Neuronal stem cell (in vitro differentiated cells): ENCODE measurements at regions not wholly inside any gene's neighbourhood (a gene's known extent, or its start where the extent isn't known, plus 50 kb on each side); places are given as distances from the start of the nearest gene placed in this dataset.
A peak's percentile ranks its signal among the peaks of the same experiment; 100 is the strongest.

Experiments used
- DNase-seq: peaks from one replicate; pipeline ENCODE4 v3.0.0-alpha.2; 2013; ENCODE audit warnings: low spot score
- H2AFZ ChIP-seq: one replicate; pipeline ENCODE4 v1.6.1; 2013; ENCODE audit warnings: mild to moderate bottlenecking, low read length, inconsistent platforms
- H2AK5ac ChIP-seq: 2 replicates; pipeline ENCODE4 v1.6.1; 2013; ENCODE audit warnings: low read depth, mild to moderate bottlenecking, inconsistent platforms, low read length, moderate library complexity, mixed read lengths
- H2BK120ac ChIP-seq: 2 replicates; pipeline ENCODE4 v1.6.1; 2013; ENCODE audit warnings: low read depth, mild to moderate bottlenecking, inconsistent platforms, low read length, moderate library complexity, mixed read lengths
- H2BK12ac ChIP-seq: one replicate; pipeline ENCODE4 v1.6.1; 2013; ENCODE audit warnings: low read length, inconsistent platforms
- H2BK15ac ChIP-seq: 2 replicates; pipeline ENCODE4 v1.6.1; 2013; ENCODE audit warnings: mild to moderate bottlenecking, low read length, inconsistent platforms, mixed read lengths
- H2BK5ac ChIP-seq: one replicate; pipeline ENCODE4 v1.6.1; 2013; ENCODE audit warnings: inconsistent platforms, mild to moderate bottlenecking, low read length, moderate library complexity
- H3K14ac ChIP-seq: one replicate; pipeline ENCODE4 v1.6.1; 2013; ENCODE audit warnings: low read length, inconsistent platforms
- H3K18ac ChIP-seq: 2 replicates; pipeline ENCODE4 v1.6.1; 2013; ENCODE audit warnings: low read length, inconsistent platforms
- H3K23ac ChIP-seq: 2 replicates; pipeline ENCODE4 v1.6.1; 2013; ENCODE audit warnings: low read depth, mild to moderate bottlenecking, mixed read lengths, low read length, inconsistent platforms; ENCODE audit not compliant: poor library complexity
- H3K27ac ChIP-seq: replicated peaks from 3 replicates; pipeline ENCODE4 v1.5.1; 2013; ENCODE audit warnings: low read length, inconsistent platforms
- H3K27me3 ChIP-seq, 3 experiments: 2 replicates each; pipeline ENCODE4 v1.6.1; 2013; ENCODE audit warnings: low read length in 3 of 3, mild to moderate bottlenecking in 2 of 3, inconsistent platforms in 1 of 3, low read depth in 1 of 3, mixed read lengths in 1 of 3, moderate library complexity in 1 of 3; ENCODE audit not compliant: control insufficient read depth in 3 of 3, insufficient read depth in 3 of 3
- H3K36me3 ChIP-seq, 2 donors: replicated peaks in 1 of 2; 2 replicates each; pipeline ENCODE4 v1.6.1; 2013; ENCODE audit warnings: low read length in 2 of 2; ENCODE audit not compliant: control insufficient read depth in 2 of 2, insufficient read depth in 2 of 2
- H3K4ac ChIP-seq: 2 replicates; pipeline ENCODE4 v1.6.1; 2013; ENCODE audit warnings: inconsistent platforms, mild to moderate bottlenecking, low read length, moderate library complexity
- H3K4me1 ChIP-seq, 2 donors: 1 replicate in 1 of 2; 2 replicates in 1 of 2; pipeline ENCODE4 v1.6.1; 2013; ENCODE audit warnings: low read length in 2 of 2, low read depth in 1 of 2; ENCODE audit not compliant: control insufficient read depth in 2 of 2, insufficient read depth in 1 of 2
- H3K4me2 ChIP-seq: one replicate; pipeline ENCODE4 v1.6.1; 2013; ENCODE audit warnings: mild to moderate bottlenecking, low read length, inconsistent platforms; ENCODE audit not compliant: insufficient read depth, poor library complexity, severe bottlenecking
- H3K4me3 ChIP-seq, 2 donors: 2 replicates each; pipeline ENCODE4 v1.5.1; 2013; ENCODE audit warnings: low read length in 2 of 2, mild to moderate bottlenecking in 2 of 2, inconsistent platforms in 1 of 2, moderate library complexity in 1 of 2
- H3K79me1 ChIP-seq: one replicate; pipeline ENCODE4 v1.6.1; 2013; ENCODE audit warnings: low read depth, mild to moderate bottlenecking, inconsistent platforms, low read length, moderate library complexity
- H3K9ac ChIP-seq: one replicate; pipeline ENCODE4 v1.6.1; 2013; ENCODE audit warnings: mild to moderate bottlenecking, low read depth, low read length, inconsistent platforms; ENCODE audit not compliant: poor library complexity
- H3K9me3 ChIP-seq, 2 donors: replicated peaks in 1 of 2; 2 replicates each; pipeline versions ENCODE3 to v1.6.1; 2013; ENCODE audit warnings: low read length in 2 of 2, mild to moderate bottlenecking in 2 of 2, inconsistent platforms in 1 of 2, low read depth in 1 of 2, mixed read lengths in 1 of 2, moderate library complexity in 1 of 2; ENCODE audit not compliant: control insufficient read depth in 2 of 2, insufficient read depth in 1 of 2
- H4K8ac ChIP-seq: one replicate; pipeline ENCODE4 v1.6.1; 2013; ENCODE audit warnings: low read depth, mild to moderate bottlenecking, inconsistent platforms, low read length, moderate library complexity
- H4K91ac ChIP-seq: one replicate; pipeline ENCODE4 v1.6.1; 2013; ENCODE audit warnings: low read length, low read depth, mild to moderate bottlenecking, inconsistent platforms; ENCODE audit not compliant: poor library complexity
- WGBS, 2 donors: extraction: QIAGEN DNeasy Blood & Tissue Kit; methylation state at CpG; one replicate each; pipeline ENCODE4 v1.1.7; 2013; ENCODE audit warnings: missing lambda C conversion rate in 2 of 2, mixed read lengths in 1 of 2; ENCODE audit not compliant: insufficient read length in 2 of 2, insufficient replicate concordance in 1 of 2; ENCODE audit errors: extremely low coverage in 2 of 2; 5-methylcytosine and 5-hydroxymethylcytosine counted together

DNA sequence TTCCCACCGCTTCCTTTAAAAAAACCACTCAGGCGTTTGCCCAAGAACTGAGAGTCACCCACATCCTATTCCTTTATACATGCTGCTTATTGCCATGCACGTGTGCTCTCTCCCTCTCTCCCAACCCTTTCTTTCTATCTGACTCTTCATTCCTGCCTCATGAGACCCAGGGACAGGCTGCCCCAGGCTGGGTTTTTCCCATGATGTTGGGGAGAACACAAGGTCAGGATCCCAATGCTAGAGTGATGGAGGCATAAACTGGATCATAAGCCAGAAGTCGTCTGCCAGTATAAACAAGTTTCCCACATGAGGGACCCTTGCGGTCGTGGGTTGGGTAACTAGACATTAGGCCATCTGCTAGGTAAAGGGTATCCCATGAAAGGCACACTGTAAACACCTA lies 64.9 kb downstream of the CD2 start:
- DNase-seq: no peak
- H3K27me3 ChIP-seq: no peaks in the 10 kb centered on the region
- no peak overlapping the region for H2BK120ac ChIP-seq
- H3K4ac ChIP-seq: no peak overlapping the region
- H4K8ac ChIP-seq: no peak overlapping the region
- WGBS, 2 donors: no CpG with 5 or more reads among the region's 6 CpGs
- H3K9me3 ChIP-seq: no peaks in the 10 kb centered on the region
- no peak overlapping the region for H3K27ac ChIP-seq
- H2AFZ ChIP-seq: no peak overlapping the region
- no peak overlapping the region for H3K4me3 ChIP-seq
- H3K36me3 ChIP-seq: no peaks in the 10 kb centered on the region
- H3K23ac ChIP-seq: no peak overlapping the region
- no peaks in the 10 kb centered on the region for H3K79me1 ChIP-seq
- no peak overlapping the region for H3K18ac ChIP-seq
- no peak overlapping the region for H2BK12ac ChIP-seq
- no peak overlapping the region for H3K4me2 ChIP-seq
- H4K91ac ChIP-seq: no peak overlapping the region
- H3K9ac ChIP-seq: no peak overlapping the region
- no peak overlapping the region for H2BK5ac ChIP-seq
- no peaks in the 10 kb centered on the region for H3K4me1 ChIP-seq
- H2BK15ac ChIP-seq: no peak overlapping the region
- no peak overlapping the region for H3K14ac ChIP-seq
- no peak overlapping the region for H2AK5ac ChIP-seq

DNA sequence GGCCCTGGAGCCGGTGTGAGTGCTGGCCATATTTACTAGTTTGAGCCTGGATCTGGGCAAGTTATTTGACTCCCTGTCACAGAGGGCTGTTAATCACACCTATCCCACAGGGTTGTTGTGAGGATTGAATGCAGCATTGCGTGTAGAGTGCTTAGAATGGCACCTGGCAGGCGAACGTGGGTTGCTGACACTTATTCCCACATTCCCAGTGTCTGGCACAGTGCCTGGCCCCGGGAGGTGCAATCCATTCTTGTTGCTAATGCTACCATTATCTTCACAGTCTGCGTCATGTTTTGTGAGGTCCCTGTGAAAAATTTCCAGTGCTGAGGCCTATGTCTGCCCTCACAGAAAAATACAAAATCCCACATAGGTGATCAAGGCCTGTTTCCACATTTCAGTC lies 66.1 kb downstream of the CD2 start:
- Histone ChIP-seq H2AK5ac (no peak overlapping the region), H2BK12ac (no peak overlapping the region), H3K27me3 (no peaks in the 10 kb centered on the region), H2AFZ (no peak overlapping the region), H2BK120ac (no peak overlapping the region), H3K4ac (no peak overlapping the region), H3K4me2 (no peak overlapping the region), H3K23ac (no peak overlapping the region), H3K4me1 (peaks cover 2 to 6% of the 10 kb centered on the region in 2 donors), H2BK15ac (no peak overlapping the region), H3K4me3 (no peak overlapping the region), H3K18ac (no peak overlapping the region), H3K9ac (no peak overlapping the region), H2BK5ac (no peak overlapping the region), H4K91ac (no peak overlapping the region), H3K9me3 (no peaks in the 10 kb centered on the region), H3K27ac (no peak overlapping the region), H3K36me3 (no peaks in the 10 kb centered on the region), H3K79me1 (no peaks in the 10 kb centered on the region), H4K8ac (no peak overlapping the region), H3K14ac (no peak overlapping the region)
- DNase-seq: no peak
- no CpG with 5 or more reads among the region's 6 CpGs for WGBS, 2 donors

DNA sequence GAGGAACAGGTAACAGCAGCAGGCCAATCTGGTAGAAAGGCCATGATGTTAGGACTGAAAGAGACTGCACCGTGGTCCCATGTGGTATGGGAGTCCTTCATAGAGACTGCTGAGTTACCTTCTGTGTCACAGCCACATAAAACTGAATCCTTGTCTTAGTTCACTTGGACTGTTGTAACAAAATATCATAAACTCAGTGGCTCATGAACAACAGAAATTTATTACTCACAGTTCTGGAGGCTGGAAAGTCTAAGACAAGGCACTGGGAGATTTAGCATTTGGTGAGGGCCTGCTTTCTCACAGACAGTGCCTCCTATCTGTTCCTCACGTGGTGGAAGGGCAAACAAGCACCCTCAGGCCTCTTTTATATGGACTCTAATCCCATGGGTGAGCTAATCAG lies 67.5 kb downstream of the CD2 start:
- H2BK12ac ChIP-seq: no peak overlapping the region
- H2BK5ac ChIP-seq: no peak overlapping the region
- no peaks in the 10 kb centered on the region for H3K9me3 ChIP-seq
- no peak overlapping the region for H2BK15ac ChIP-seq
- no peak overlapping the region for H3K14ac ChIP-seq
- no peak overlapping the region for H3K9ac ChIP-seq
- H2BK120ac ChIP-seq: no peak overlapping the region
- H3K27me3 ChIP-seq: no peaks in the 10 kb centered on the region
- no peaks in the 10 kb centered on the region for H3K36me3 ChIP-seq
- peaks cover 2% of the 10 kb centered on the region for H3K79me1 ChIP-seq
- no peak overlapping the region for H4K91ac ChIP-seq
- no CpG with 5 or more reads among the region's 2 CpGs for WGBS, 2 donors
- H2AFZ ChIP-seq: no peak overlapping the region
- H3K4ac ChIP-seq: no peak overlapping the region
- no peak overlapping the region for H3K27ac ChIP-seq
- H3K18ac ChIP-seq: no peak overlapping the region
- H3K4me3 ChIP-seq: no peak overlapping the region
- no peak overlapping the region for H3K4me2 ChIP-seq
- no peak overlapping the region for H4K8ac ChIP-seq
- DNase-seq: no peak
- H2AK5ac ChIP-seq: no peak overlapping the region
- H3K23ac ChIP-seq: no peak overlapping the region
- H3K4me1 ChIP-seq: peaks cover 4 to 10% of the 10 kb centered on the region in 2 donors

DNA sequence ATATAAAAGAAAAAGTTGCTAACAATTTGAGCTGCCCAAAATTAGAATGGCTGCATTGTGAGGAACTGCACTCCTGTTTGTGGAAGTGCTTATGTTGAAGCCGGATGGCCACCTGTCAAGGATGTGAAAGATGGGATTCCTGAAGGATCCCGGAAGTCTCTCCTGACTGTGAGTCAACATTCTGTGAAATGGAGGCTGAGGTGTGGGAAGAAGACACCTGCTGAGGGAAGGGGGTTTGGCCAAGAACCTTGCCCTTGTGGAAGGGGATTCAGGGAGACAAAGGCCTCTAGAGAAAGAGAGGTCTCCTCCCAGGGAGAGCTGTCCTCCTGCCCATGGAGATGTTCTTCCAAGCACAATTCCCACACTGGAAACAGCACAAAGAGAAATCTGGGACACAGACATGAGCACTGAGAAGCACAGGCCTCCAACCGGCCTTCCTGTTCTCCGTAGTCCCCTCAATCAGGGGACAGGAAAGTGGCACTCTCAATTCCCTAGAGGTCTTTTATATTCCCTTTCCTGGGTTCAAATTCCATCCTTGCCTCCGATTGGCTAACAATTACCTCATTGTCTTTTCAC lies 70.5 kb downstream of the CD2 start:
- Histone ChIP-seq H3K9me3 (no peaks in the 10 kb centered on the region), H4K8ac (no peak overlapping the region), H3K36me3 (no peaks in the 10 kb centered on the region), H2BK5ac (no peak overlapping the region), H3K4me1 (peaks cover 4 to 14% of the 10 kb centered on the region in 2 donors), H2AK5ac (no peak overlapping the region), H3K27ac (no peak overlapping the region), H3K79me1 (peaks cover 2% of the 10 kb centered on the region), H3K27me3 (no peaks in the 10 kb centered on the region), H4K91ac (no peak overlapping the region), H3K23ac (no peak overlapping the region), H3K18ac (no peak overlapping the region), H3K14ac (no peak overlapping the region), H3K4me3 (no peak overlapping the region), H3K9ac (no peak overlapping the region), H3K4me2 (no peak overlapping the region), H2AFZ (peak overlapping the region; percentile 83), H2BK15ac (no peak overlapping the region), H2BK12ac (no peak overlapping the region), H3K4ac (no peak overlapping the region), H2BK120ac (no peak overlapping the region)
- DNase-seq: no peak
- WGBS, 2 donors: no CpG with 5 or more reads among the region's 5 CpGs
